ENCODE measurements at regions not wholly inside any gene's neighbourhood (a gene's known extent, or its start where the extent isn't known, plus 50 kb on each side); places are given as distances from the start of the nearest gene placed in this dataset.

DNA sequence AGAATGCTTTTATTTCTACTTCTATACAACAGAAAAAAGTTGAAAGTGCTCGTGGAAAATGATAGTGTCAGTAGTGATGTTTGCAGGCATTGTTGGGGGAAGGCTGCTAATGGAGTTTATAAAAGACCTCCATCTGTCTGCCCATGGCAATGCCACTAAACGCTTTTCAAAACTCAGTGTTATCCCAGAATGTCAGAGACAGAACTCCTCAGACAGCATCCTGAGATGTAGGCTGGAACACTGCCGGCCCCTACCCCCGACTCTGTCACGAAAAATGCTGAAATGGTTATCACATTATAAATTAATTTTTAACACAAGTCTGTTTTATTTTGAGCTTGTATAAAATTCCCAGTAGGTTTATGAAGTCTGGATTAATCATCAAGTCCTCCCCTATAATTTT is 128.9 kb downstream of the HS3ST1 start:
- no peak overlapping the region for H3K4me3 ChIP-seq (ENCODE audit: low read depth, low read length)
- no peak overlapping the region for H3K14ac ChIP-seq (ENCODE audit: low read length)
- no peak overlapping the region for H2BK5ac ChIP-seq (ENCODE audit: low read depth, low read length, poor library complexity)
- no peak overlapping the region for H2BK12ac ChIP-seq (ENCODE audit: low read length)
- H3K79me1 ChIP-seq (ENCODE audit: low read length): no peaks in the 10 kb centered on the region
- WGBS (ENCODE audit: extremely low coverage, insufficient coverage, insufficient read length): no CpG with 5 or more reads among the region's 5 CpGs
- H3K4me2 ChIP-seq (ENCODE audit: low read length): no peak overlapping the region
- no peak overlapping the region for H3K9ac ChIP-seq (ENCODE audit: low read length)
- no peak overlapping the region for H4K8ac ChIP-seq (ENCODE audit: low read depth, low read length)
- H4K91ac ChIP-seq (ENCODE audit: low read depth, low read length): no peak overlapping the region
- H3K36me3 ChIP-seq (ENCODE audit: control insufficient read depth in 1 of 2, insufficient read depth in 2 of 2, low read length in 2 of 2): no peaks in the 10 kb centered on the region
- no peak overlapping the region for H3K23ac ChIP-seq (ENCODE audit: low read length)
- no peaks in the 10 kb centered on the region for H3K27me3 ChIP-seq (ENCODE audit: insufficient read depth, low read length)
- H2AFZ ChIP-seq (ENCODE audit: insufficient read depth, low read length, poor library complexity): no peak overlapping the region
- H4K12ac ChIP-seq (ENCODE audit: low read depth, low read length): no peak overlapping the region
- H3K4ac ChIP-seq (ENCODE audit: low read depth, low read length): no peak overlapping the region
- H2BK120ac ChIP-seq (ENCODE audit: insufficient read depth, low read length, poor library complexity): peak overlapping the region; percentile 63
- no peaks in the 10 kb centered on the region for H3K79me2 ChIP-seq (ENCODE audit: control insufficient read depth, insufficient read depth, low read length, poor library complexity)
- H3K9me3 ChIP-seq (ENCODE audit: insufficient read depth, low read depth, low read length): no peaks in the 10 kb centered on the region
- H3K27ac ChIP-seq (ENCODE audit: low read depth, low read length): no peak overlapping the region
- H3K4me1 ChIP-seq (ENCODE audit: control insufficient read depth in 1 of 2, insufficient read depth in 2 of 2, low read length in 2 of 2): peaks cover 3 to 4% of the 10 kb centered on the region in 2 experiments
- no peak overlapping the region for H3K18ac ChIP-seq (ENCODE audit: low read length)
- DNase-seq: no peak
- no peak overlapping the region for H2AK5ac ChIP-seq (ENCODE audit: low read length)

DNA sequence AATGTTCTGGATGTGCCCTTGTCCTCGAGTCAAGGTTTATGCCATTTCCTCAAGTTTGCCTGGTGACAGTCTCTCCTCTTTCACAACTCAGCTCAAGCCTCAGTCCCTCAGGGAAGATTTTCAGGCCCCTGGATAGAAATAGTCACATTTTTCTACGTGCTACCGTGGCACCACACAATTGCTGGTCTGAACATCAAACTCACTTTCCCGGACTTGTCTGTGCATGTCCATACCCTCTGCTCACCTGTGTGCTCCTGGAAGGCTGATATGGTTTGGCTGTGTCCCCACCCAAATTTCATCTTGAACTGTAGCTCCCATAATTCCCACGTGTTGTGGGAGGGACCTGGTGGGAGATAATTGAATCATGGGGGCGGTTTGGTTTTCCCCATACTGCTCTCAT is 129.7 kb downstream of the HS3ST1 start:
- Histone ChIP-seq H3K4ac (ENCODE audit: low read depth, low read length) (no peak overlapping the region), H3K27me3 (ENCODE audit: insufficient read depth, low read length) (no peaks in the 10 kb centered on the region), H3K14ac (ENCODE audit: low read length) (no peak overlapping the region), H4K8ac (ENCODE audit: low read depth, low read length) (no peak overlapping the region), H3K4me1 (ENCODE audit: control insufficient read depth in 1 of 2, insufficient read depth in 2 of 2, low read length in 2 of 2) (peaks cover 3 to 4% of the 10 kb centered on the region in 2 experiments), H2AK5ac (ENCODE audit: low read length) (no peak overlapping the region), H3K23ac (ENCODE audit: low read length) (no peak overlapping the region), H4K91ac (ENCODE audit: low read depth, low read length) (peak overlapping the region; percentile 65), H3K9me3 (ENCODE audit: insufficient read depth, low read depth, low read length) (no peaks in the 10 kb centered on the region), H2BK120ac (ENCODE audit: insufficient read depth, low read length, poor library complexity) (no peak overlapping the region), H2BK12ac (ENCODE audit: low read length) (no peak overlapping the region), H4K12ac (ENCODE audit: low read depth, low read length) (no peak overlapping the region), H3K27ac (ENCODE audit: low read depth, low read length) (no peak overlapping the region), H3K9ac (ENCODE audit: low read length) (no peak overlapping the region), H3K4me2 (ENCODE audit: low read length) (no peak overlapping the region), H2AFZ (ENCODE audit: insufficient read depth, low read length, poor library complexity) (no peak overlapping the region), H3K4me3 (ENCODE audit: low read depth, low read length) (no peak overlapping the region), H2BK5ac (ENCODE audit: low read depth, low read length, poor library complexity) (peak overlapping the region; percentile 73), H3K79me2 (ENCODE audit: control insufficient read depth, insufficient read depth, low read length, poor library complexity) (no peaks in the 10 kb centered on the region), H3K36me3 (ENCODE audit: control insufficient read depth in 1 of 2, insufficient read depth in 2 of 2, low read length in 2 of 2) (no peaks in the 10 kb centered on the region), H3K18ac (ENCODE audit: low read length) (no peak overlapping the region), H3K79me1 (ENCODE audit: low read length) (no peaks in the 10 kb centered on the region)
- peak; percentile 16 to 55 for DNase-seq
- no CpG with 5 or more reads among the region's 6 CpGs for WGBS (ENCODE audit: extremely low coverage, insufficient coverage, insufficient read length)

DNA sequence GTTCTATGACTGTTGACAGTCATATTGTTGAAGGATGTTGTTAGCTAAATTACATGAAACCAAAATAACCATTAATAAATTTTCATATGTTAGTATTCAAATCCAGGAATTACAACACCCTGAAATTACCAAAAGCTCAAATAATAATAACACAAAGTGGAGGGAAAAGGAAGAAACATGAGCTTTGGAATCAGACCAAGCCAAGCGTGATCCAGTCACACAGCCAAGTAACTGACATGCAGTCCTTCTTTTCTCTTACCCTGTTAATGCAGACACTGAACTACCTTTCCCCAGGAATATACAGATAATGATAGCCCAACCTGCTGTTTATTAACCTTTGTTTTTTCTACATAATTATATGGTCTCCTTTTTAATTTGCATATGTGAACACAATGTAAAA is 130.2 kb downstream of the HS3ST1 start:
- Histone ChIP-seq H4K8ac (ENCODE audit: low read depth, low read length) (no peak overlapping the region), H3K14ac (ENCODE audit: low read length) (no peak overlapping the region), H3K4ac (ENCODE audit: low read depth, low read length) (no peak overlapping the region)

DNA sequence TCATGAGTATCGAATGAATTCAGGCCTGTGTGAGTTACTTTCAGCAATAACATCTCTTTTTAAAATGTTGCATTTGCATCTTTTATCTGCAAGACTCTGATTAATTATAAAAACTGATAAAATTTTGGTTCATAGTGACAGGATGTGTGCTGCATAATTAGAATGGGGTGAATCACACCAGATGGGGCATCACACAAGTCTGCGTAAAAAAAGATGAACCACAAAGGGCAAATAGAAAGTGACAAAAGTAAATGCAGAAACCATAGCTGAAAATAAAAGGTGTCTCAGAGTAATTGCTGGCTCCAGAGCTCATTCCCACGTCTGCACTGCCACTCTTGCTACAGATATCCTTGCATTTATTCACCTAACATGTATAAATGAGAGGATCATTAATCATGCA is 131.1 kb downstream of the HS3ST1 start:
- Histone ChIP-seq H3K36me3 (ENCODE audit: control insufficient read depth in 1 of 2, insufficient read depth in 2 of 2, low read length in 2 of 2) (no peaks in the 10 kb centered on the region), H3K4me1 (ENCODE audit: control insufficient read depth in 1 of 2, insufficient read depth in 2 of 2, low read length in 2 of 2) (peaks cover 3 to 4% of the 10 kb centered on the region in 2 experiments), H3K79me2 (ENCODE audit: control insufficient read depth, insufficient read depth, low read length, poor library complexity) (no peaks in the 10 kb centered on the region), H3K4me2 (ENCODE audit: low read length) (no peak overlapping the region), H2BK120ac (ENCODE audit: insufficient read depth, low read length, poor library complexity) (no peak overlapping the region), H3K14ac (ENCODE audit: low read length) (no peak overlapping the region), H3K9ac (ENCODE audit: low read length) (no peak overlapping the region), H4K8ac (ENCODE audit: low read depth, low read length) (no peak overlapping the region), H3K79me1 (ENCODE audit: low read length) (no peaks in the 10 kb centered on the region), H4K12ac (ENCODE audit: low read depth, low read length) (no peak overlapping the region), H2AFZ (ENCODE audit: insufficient read depth, low read length, poor library complexity) (no peak overlapping the region), H2BK5ac (ENCODE audit: low read depth, low read length, poor library complexity) (no peak overlapping the region), H2BK12ac (ENCODE audit: low read length) (no peak overlapping the region), H3K4me3 (ENCODE audit: low read depth, low read length) (no peak overlapping the region), H3K23ac (ENCODE audit: low read length) (no peak overlapping the region), H3K9me3 (ENCODE audit: insufficient read depth, low read depth, low read length) (no peaks in the 10 kb centered on the region), H4K91ac (ENCODE audit: low read depth, low read length) (no peak overlapping the region), H3K27ac (ENCODE audit: low read depth, low read length) (no peak overlapping the region), H3K18ac (ENCODE audit: low read length) (no peak overlapping the region), H3K27me3 (ENCODE audit: insufficient read depth, low read length) (no peaks in the 10 kb centered on the region), H2AK5ac (ENCODE audit: low read length) (no peak overlapping the region), H3K4ac (ENCODE audit: low read depth, low read length) (no peak overlapping the region)
- DNase-seq: no peak
- no CpG with 5 or more reads among the region's 3 CpGs for WGBS (ENCODE audit: extremely low coverage, insufficient coverage, insufficient read length)

More for the DNA sequence above, 130.2 kb downstream of the HS3ST1 start:
- Histone ChIP-seq H3K18ac (ENCODE audit: low read length) (no peak overlapping the region), H2BK5ac (ENCODE audit: low read depth, low read length, poor library complexity) (no peak overlapping the region), H3K23ac (ENCODE audit: low read length) (no peak overlapping the region), H2BK120ac (ENCODE audit: insufficient read depth, low read length, poor library complexity) (no peak overlapping the region), H2BK12ac (ENCODE audit: low read length) (no peak overlapping the region), H2AFZ (ENCODE audit: insufficient read depth, low read length, poor library complexity) (no peak overlapping the region), H3K4me2 (ENCODE audit: low read length) (no peak overlapping the region), H4K12ac (ENCODE audit: low read depth, low read length) (no peak overlapping the region), H3K27me3 (ENCODE audit: insufficient read depth, low read length) (no peaks in the 10 kb centered on the region), H3K36me3 (ENCODE audit: control insufficient read depth in 1 of 2, insufficient read depth in 2 of 2, low read length in 2 of 2) (no peaks in the 10 kb centered on the region), H3K4me3 (ENCODE audit: low read depth, low read length) (no peak overlapping the region), H3K9me3 (ENCODE audit: insufficient read depth, low read depth, low read length) (no peaks in the 10 kb centered on the region), H4K91ac (ENCODE audit: low read depth, low read length) (no peak overlapping the region), H3K79me2 (ENCODE audit: control insufficient read depth, insufficient read depth, low read length, poor library complexity) (no peaks in the 10 kb centered on the region), H3K27ac (ENCODE audit: low read depth, low read length) (no peak overlapping the region), H3K4me1 (ENCODE audit: control insufficient read depth in 1 of 2, insufficient read depth in 2 of 2, low read length in 2 of 2) (peaks cover 3 to 4% of the 10 kb centered on the region in 2 experiments), H3K9ac (ENCODE audit: low read length) (no peak overlapping the region), H2AK5ac (ENCODE audit: low read length) (no peak overlapping the region), H3K79me1 (ENCODE audit: low read length) (no peaks in the 10 kb centered on the region)
- DNase-seq: no peak
- no CpG with 5 or more reads among the region's 1 CpG for WGBS (ENCODE audit: extremely low coverage, insufficient coverage, insufficient read length)
